CD4-positive, alpha-beta T cell treated with Interleukin-4 for 4 hours (primary cell): ENCODE measurements at regions not wholly inside any gene's neighbourhood (a gene's known extent, or its start where the extent isn't known, plus 50 kb on each side); places are given as distances from the start of the nearest gene placed in this dataset.

ENCODE experiments used
- DNase-seq: peaks from one replicate; pipeline ENCODE4 v3.0.0-alpha.2; 2020

DNA sequence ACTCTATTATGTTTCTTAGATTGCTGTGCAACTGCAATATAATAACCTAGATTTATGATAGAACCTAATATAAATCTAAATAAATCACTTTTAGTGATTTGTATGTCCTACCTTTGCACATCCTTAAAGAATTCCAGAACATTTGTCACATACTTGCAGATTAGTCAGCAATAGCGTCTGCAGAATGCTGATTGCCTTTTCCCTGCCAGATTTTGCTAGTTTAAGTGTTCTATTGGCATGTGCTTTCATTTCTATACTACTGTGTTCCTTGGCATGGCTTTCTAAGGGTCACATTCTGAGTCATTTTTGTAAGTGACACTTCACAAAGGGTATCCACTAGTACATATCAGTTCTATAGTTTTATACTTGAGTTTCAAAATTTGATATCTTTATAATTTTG lies 303.1 kb upstream of the GIMD1 start:
- no peak for DNase-seq

GRCh38 chr4:106670976-106671375 lies 302.4 kb upstream of the GIMD1 start:
- DNase-seq = no peak

- DNase-seq = no peak
Observed at GRCh38 chr4:106659371-106659770, 290.8 kb upstream of the GIMD1 start.

DNA sequence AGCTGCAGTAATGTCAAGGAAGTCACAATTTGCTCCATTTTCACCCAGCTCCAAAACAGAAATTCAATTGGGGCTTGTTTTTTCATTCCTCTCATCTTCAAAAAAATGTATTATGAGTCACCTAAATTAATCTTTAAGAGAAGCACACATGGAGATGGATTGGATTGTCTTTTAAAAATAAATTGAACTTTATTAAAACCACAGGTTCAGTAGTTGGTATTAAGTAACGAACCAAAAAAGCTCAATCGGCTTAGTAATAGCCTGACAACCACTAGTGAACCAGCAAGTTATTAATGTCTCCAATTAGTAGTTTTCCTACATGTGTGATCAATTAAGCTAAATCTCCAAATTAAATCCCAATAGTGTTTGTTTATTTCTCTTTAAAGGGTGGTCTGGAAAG lies 283.5 kb upstream of the GIMD1 start:
- DNase-seq = no peak

GRCh38 chr4:106650701-106651100 lies 282.1 kb upstream of the GIMD1 start:
- no peak for DNase-seq

DNA sequence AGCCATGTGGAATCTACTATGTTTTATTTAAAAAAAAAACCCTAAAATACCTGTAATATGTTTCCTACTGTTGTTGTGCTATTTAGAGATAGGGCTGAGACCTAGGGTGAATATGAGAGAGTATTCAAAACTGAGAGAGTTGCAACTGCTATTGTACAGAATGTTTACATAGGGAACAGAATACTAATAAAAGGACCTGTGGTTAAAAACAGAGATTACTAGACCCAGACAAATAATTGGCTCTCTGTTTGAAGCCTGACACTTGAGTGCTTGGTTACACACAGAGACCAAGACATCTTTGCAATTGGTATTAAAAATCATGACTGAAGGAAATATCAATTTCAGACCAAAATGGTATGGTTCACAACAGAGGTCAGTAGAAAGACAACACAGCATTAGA lies 278.9 kb upstream of the GIMD1 start:
- no peak for DNase-seq

DNA sequence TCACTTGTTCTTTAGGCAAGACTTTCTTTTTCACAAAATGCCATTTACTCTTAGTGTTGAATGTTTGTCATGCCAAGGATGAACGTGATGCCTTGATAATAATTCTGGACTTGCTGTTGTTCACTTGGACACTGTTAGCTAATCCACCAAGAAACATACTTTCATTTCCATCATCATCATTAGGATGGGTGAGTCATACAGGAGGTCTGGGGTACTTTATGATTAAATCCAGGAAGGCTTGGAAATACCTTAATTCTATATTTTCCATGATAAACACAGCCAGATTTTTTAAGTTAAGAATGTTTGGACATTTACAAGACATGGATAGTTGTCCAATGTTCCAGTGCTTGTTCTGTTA lies 260.7 kb upstream of the GIMD1 start:
- DNase-seq = no peak

GRCh38 chr4:106628586-106629267 lies 260.1 kb upstream of the GIMD1 start:
- no peak for DNase-seq

- no peak for DNase-seq
Observed at GRCh38 chr4:106627051-106627450, 258.5 kb upstream of the GIMD1 start.

GRCh38 chr4:106624671-106625070 lies 256.1 kb upstream of the GIMD1 start:
- no peak for DNase-seq

GRCh38 chr4:106618956-106619355 lies 250.4 kb upstream of the GIMD1 start:
- no peak for DNase-seq

- DNase-seq = no peak
Observed at GRCh38 chr4:106615961-106616360, 247.4 kb upstream of the GIMD1 start.

DNA sequence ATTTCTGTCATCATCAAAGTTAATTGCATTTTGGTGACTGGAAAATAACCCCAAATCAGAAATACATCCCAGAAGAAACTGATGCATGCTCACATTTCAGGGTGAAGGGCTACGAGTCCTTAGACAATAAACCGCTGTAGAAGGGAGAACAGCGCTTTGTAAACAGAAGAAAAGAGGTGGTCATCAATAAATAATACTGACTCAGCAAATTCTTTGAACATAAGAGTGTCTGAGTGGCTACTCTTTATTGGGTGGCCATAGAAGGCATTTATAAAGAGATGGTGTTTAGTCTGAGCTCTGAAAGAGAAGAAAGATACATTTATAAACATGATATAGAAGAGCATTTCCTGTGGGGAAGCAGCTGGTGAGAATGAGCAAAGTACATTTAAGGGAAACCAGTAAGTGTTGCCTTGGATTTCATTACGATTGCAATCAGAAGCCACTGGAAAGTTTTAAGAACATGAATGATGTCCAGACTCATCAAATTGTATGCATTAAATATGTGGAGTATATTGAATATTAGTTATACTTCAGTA lies 246.9 kb upstream of the GIMD1 start:
- DNase-seq = no peak

GRCh38 chr4:106614441-106614840 lies 245.9 kb upstream of the GIMD1 start:
- no peak for DNase-seq

GRCh38 chr4:106609917-106610316 lies 241.3 kb upstream of the GIMD1 start:
- no peak for DNase-seq

- DNase-seq = no peak
Observed at GRCh38 chr4:106607558-106607957, 239.0 kb upstream of the GIMD1 start.

- no peak for DNase-seq
Observed at GRCh38 chr4:106604319-106605051, 235.9 kb upstream of the GIMD1 start.

GRCh38 chr4:106603471-106603870 lies 234.9 kb upstream of the GIMD1 start:
- DNase-seq = no peak

DNA sequence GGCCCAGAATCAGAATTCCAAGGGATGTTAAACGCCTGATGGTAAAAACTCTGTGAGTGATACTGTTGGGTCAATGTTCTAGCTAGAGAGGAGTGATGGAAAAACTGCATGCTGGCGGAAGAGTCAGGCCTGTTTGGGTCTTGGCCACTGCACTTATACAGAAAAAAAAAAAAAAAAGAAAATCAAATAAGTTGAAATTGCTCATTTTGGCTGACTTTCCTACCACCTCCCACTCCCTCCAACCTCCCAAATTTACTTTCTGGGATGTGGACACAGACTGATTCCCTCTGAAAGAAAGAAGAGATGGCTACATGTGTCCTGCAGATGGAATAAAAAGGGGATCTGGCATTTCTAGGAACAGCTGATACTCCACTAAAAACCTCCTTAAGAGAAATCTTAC lies 234.1 kb upstream of the GIMD1 start:
- DNase-seq = no peak

- no peak for DNase-seq
Observed at GRCh38 chr4:106601519-106601918, 232.9 kb upstream of the GIMD1 start.

GRCh38 chr4:106595906-106596305 lies 227.3 kb upstream of the GIMD1 start:
- DNase-seq = no peak

DNA sequence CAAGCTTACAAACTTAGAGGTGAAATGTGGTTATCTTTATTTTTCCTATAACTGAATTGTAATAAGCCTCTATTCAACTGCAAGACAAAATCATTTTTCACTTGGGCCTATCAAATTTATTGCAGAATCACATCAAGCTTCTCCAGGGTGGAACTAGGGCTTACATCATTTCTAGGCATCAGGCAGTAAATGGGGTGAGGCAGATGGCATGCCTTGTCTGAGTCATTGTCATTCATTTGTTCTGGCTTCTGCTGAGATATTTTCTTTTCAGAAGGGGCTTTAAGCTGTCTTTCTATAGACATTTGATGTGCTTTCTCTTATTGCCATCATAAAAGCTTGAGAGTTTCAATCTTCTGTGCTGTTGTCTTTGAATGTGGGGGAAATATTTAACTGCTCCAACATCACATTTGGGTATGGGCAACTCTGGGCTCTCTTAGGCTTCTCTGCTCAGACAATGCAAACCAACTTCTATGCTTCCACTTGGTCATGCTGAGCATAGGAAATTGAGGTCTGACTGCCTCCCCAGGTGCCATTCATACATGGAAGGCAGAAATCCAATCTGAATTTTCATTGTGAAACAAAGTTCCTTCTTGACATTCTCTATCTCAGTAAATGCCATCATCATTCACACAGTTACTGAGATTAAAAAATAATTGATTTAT lies 225.8 kb upstream of the GIMD1 start:
- no peak for DNase-seq

DNA sequence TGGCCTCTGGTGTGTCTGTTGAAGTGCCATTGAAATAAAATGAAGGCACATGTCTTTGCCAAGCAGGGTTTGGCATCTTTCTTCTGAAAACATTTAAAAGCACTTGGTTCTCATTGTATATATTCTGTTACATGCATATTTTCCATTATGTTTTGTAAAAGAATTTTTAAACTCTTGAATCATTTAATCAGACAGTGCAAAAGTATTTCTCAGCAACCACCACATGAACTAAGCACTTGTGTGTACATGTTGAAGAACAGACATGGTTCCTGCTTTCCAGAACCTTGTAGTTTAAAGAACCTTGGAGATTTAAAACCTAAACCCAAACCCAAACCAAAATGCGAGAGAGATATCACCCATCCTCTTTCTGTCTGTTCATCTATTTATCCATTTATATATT lies 220.3 kb upstream of the GIMD1 start:
- DNase-seq = no peak

DNA sequence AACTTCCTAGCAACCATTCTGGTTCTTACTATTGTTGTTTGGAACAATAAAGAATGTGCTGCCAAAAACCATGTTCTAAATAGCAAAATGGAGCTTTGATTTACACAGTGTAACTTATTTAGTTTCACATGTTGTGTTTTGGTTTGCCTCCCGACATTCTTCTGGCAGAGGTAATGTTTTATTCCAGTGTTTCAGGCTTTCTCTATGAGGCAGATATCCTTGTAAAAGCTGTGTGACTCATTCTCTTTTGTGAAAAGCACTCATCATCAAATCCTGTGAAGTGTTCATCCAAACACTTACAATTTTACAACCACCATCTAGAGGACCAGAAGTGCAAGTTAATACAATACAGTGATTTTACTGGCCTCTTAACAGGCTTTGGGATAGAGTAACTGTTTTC lies 219.0 kb upstream of the GIMD1 start:
- DNase-seq = no peak
